ENCODE measurements at regions not wholly inside any gene's neighbourhood (a gene's known extent, or its start where the extent isn't known, plus 50 kb on each side); places are given as distances from the start of the nearest gene placed in this dataset.

DNA sequence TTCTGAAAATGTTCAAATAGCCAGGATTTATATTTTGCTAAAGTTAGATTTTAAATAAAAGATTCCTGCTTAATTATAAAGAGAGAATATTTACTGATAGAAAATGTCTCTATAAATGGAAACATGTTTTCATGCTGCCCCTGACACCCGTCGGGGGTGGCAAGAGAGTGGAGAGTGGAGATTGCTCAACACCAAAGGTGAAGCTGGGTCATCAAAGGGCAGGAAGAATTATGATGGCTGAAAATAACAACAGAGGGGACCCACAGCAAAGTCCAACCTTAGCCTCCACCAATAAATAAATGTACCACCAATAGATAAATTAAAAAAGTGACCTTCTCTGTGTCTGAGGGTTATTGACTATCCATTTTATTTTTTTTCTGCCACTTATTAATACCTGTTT, 326.8 kb upstream of the GYPC start:
- no peak for TF ChIP-seq ZNF274 (IDR thresholded peaks at IDR 0.05; ENCODE audit: low read depth, low read length)
- no peak for TF ChIP-seq YY1 (IDR thresholded peaks at IDR 0.05; ENCODE audit: insufficient read depth, insufficient read length)
